KMS-11 (cell line): ENCODE measurements at regions not wholly inside any gene's neighbourhood (a gene's known extent, or its start where the extent isn't known, plus 50 kb on each side); places are given as distances from the start of the nearest gene placed in this dataset.

Experiments
- H2AFZ ChIP-seq: fragments of 200-600 bp; sonication (generic); 2 replicates; pipeline ENCODE4 v1.6.1; 2016; ENCODE audit warnings: antibody characterized with exemption, mixed run types, low read depth
- H3K27ac ChIP-seq: fragments of 200-600 bp; sonication (generic); 2 replicates; pipeline ENCODE4 v1.6.1; 2016; ENCODE audit warnings: mild to moderate bottlenecking, mixed run types
- H3K27me3 ChIP-seq: fragments of 200-600 bp; sonication (generic); 2 replicates; pipeline ENCODE4 v1.6.1; 2017; ENCODE audit warnings: mild to moderate bottlenecking, low read depth, mixed run types, moderate library complexity; ENCODE audit not compliant: insufficient read depth
- H3K36me3 ChIP-seq: fragments of 200-600 bp; sonication (generic); 2 replicates; pipeline ENCODE4 v1.6.1; 2017; ENCODE audit warnings: mild to moderate bottlenecking, mixed run types; ENCODE audit not compliant: insufficient read depth
- H3K4me1 ChIP-seq: fragments of 200-600 bp; sonication (generic); 2 replicates; pipeline ENCODE4 v1.6.1; 2016; ENCODE audit warnings: mild to moderate bottlenecking, low read depth, mixed run types; ENCODE audit not compliant: poor library complexity, severe bottlenecking
- H3K4me2 ChIP-seq: fragments of 200-600 bp; sonication (generic); 2 replicates; pipeline ENCODE4 v1.7.0; 2016; ENCODE audit warnings: mild to moderate bottlenecking, mixed run types
- H3K4me3 ChIP-seq: fragments of 200-600 bp; sonication (generic); IDR thresholded peaks from 2 replicates; pipeline ENCODE4 v1.6.1; 2017; ENCODE audit warnings: low read depth, low read length, mixed read lengths; ENCODE audit not compliant: insufficient read depth
- H3K79me2 ChIP-seq: fragments of 200-600 bp; sonication (generic); 2 replicates; pipeline ENCODE4 v1.6.1; 2016; ENCODE audit warnings: low read depth, mixed run types; ENCODE audit not compliant: insufficient read depth
- H3K9ac ChIP-seq: fragments of 200-600 bp; sonication (generic); 2 replicates; pipeline ENCODE4 v1.6.1; 2016; ENCODE audit warnings: mild to moderate bottlenecking, mixed run types
- H4K20me1 ChIP-seq: fragments of 200-600 bp; sonication (generic); 2 replicates; pipeline ENCODE4 v1.6.1; 2016; ENCODE audit warnings: mild to moderate bottlenecking, mixed run types; ENCODE audit not compliant: insufficient read depth
- CTCF ChIP-seq: fragments of 200-600 bp; sonication (generic); conservative IDR thresholded peaks from 2 replicates; pipeline ENCODE4 v1.6.1; 2017; ENCODE audit warnings: low read depth, mild to moderate bottlenecking, antibody characterized with exemption, low read length, moderate library complexity, mixed read lengths

DNA sequence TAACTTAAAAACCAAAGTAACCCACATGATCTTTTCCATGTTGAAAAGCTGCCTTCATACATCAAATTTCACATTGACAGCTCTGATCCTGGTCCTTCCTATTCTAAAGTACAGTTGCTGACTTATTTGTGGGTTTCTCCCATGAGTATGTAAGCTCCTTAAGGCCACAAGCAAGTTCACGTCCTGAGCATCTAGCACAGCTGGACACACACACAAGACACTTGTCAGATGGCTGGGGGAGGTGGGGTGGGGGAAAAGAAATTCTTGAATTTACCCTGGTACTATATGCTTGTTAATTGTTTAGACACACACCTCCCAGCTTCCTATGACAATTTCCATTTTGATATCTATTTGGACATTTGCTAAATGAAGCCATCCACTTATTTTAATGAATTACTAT is 162.8 kb downstream of the ZIC5 start:
- no peak for TF ChIP-seq CTCF
- H2AFZ ChIP-seq, result no peak overlapping the region
- H3K4me1 ChIP-seq, result no peaks in the 10 kb centered on the region
- H3K27me3 ChIP-seq, result no peaks in the 10 kb centered on the region
- no peaks in the 10 kb centered on the region for H3K36me3 ChIP-seq
- H3K4me2 ChIP-seq, result no peak overlapping the region
- H3K79me2 ChIP-seq, result no peaks in the 10 kb centered on the region
- H3K27ac ChIP-seq, result no peak overlapping the region
- no peaks in the 10 kb centered on the region for H4K20me1 ChIP-seq
- no peak overlapping the region for H3K9ac ChIP-seq
- no peak overlapping the region for H3K4me3 ChIP-seq

DNA sequence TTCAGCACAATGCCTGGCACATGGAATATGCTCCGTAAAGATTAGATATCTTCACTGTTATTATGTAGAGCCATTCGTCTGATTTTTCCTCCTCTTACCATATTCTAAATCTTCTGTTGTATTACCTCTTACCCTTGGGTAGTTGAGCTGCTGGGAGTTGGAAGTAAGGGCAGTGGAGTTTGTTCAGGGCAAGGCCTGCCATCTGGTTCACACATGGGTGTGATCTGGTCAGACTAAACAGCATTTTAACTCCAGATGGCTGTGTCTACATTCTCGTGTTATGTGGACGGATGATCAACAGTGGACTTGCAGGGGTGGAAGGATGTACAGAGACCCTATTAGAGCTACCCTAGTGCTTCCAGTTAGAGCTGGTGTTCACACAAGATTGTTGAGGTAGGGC is 164.9 kb downstream of the ZIC5 start:
- Histone ChIP-seq H3K27ac (no peak overlapping the region), H3K27me3 (no peaks in the 10 kb centered on the region), H3K4me1 (no peaks in the 10 kb centered on the region), H2AFZ (no peak overlapping the region), H3K36me3 (no peaks in the 10 kb centered on the region), H3K79me2 (no peaks in the 10 kb centered on the region), H3K4me3 (no peak overlapping the region), H4K20me1 (no peaks in the 10 kb centered on the region), H3K9ac (no peak overlapping the region), H3K4me2 (no peak overlapping the region)
- no peak for TF ChIP-seq CTCF

DNA sequence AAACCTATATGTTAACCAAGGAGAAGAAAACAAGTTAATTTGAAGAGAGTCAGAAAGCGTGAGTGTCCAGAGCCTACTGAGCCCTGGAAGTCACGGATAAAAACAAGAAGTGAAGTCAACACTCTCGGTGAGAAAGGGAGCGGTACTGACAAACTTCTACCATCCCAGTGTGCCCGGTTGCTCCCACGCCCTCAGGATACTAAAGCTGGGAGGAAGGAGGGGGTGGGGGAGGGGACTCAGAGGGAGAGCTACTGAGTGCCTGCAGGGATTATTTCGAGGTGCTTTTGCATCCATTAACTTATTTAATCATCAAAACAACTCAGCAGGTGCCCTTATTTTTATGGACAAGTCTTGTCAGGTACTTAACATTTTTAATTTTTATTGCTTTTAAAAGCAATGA is 166.2 kb downstream of the ZIC5 start:
- H3K4me2 ChIP-seq, result no peak overlapping the region
- TF ChIP-seq CTCF, result no peak

GRCh38 chr13:99803141-99803540 is 168.4 kb downstream of the ZIC5 start:
- Histone ChIP-seq H3K27ac (no peak overlapping the region), H3K27me3 (no peaks in the 10 kb centered on the region), H3K36me3 (no peaks in the 10 kb centered on the region), H3K4me3 (no peak overlapping the region), H3K79me2 (no peaks in the 10 kb centered on the region), H3K4me2 (no peak overlapping the region), H4K20me1 (no peaks in the 10 kb centered on the region), H3K9ac (no peak overlapping the region), H3K4me1 (no peaks in the 10 kb centered on the region), H2AFZ (no peak overlapping the region)
- no peak for TF ChIP-seq CTCF

More for the DNA sequence above, 166.2 kb downstream of the ZIC5 start:
- Histone ChIP-seq H3K27me3 (no peaks in the 10 kb centered on the region), H3K36me3 (no peaks in the 10 kb centered on the region), H2AFZ (no peak overlapping the region), H3K4me3 (no peak overlapping the region), H3K9ac (no peak overlapping the region), H3K27ac (no peak overlapping the region), H3K79me2 (no peaks in the 10 kb centered on the region), H4K20me1 (no peaks in the 10 kb centered on the region), H3K4me1 (no peaks in the 10 kb centered on the region)

DNA sequence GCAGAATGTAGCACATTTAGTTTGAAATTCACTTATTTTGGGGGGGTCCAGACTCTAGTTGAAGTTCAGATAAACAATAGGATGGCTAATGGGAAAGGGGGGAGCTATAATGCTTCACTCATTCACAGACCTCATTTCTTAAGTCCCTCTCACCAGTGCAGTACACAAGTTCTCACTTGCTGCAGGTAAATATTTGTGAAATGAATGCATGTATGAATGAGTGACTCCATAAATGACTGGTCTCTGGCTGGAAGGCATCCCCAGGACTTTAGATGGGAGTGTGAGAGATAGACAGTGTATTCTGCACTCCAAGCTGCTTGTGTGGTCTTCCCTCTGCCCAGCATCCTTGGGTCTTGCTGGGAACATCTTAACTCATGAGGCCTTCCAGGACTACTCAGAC is 169.2 kb downstream of the ZIC5 start:
- no peak for TF ChIP-seq CTCF
- H3K36me3 ChIP-seq, result no peaks in the 10 kb centered on the region
- H3K4me3 ChIP-seq, result no peak overlapping the region
- no peaks in the 10 kb centered on the region for H4K20me1 ChIP-seq
- no peaks in the 10 kb centered on the region for H3K4me1 ChIP-seq
- H3K9ac ChIP-seq, result no peak overlapping the region
- H3K27ac ChIP-seq, result no peak overlapping the region
- H3K79me2 ChIP-seq, result no peaks in the 10 kb centered on the region
- H2AFZ ChIP-seq, result no peak overlapping the region
- H3K4me2 ChIP-seq, result no peak overlapping the region
- no peaks in the 10 kb centered on the region for H3K27me3 ChIP-seq
